GM12878 (cell line): ENCODE measurements at regions not wholly inside any gene's neighbourhood (a gene's known extent, or its start where the extent isn't known, plus 50 kb on each side); places are given as distances from the start of the nearest gene placed in this dataset.

Source experiments
- ATAC-seq: fragments of 200-7000 bp; cut with Tn5 transposase; 3 replicates; pipeline ENCODE4 v1.9.1; 2020; ENCODE audit warnings: mild to moderate bottlenecking, moderate library complexity
- BruUV-seq: library from RNA; stranded (reverse); fragments of 400-500 nt; replicated peaks from 2 replicates; lab custom pipeline; 2021; lab: Mats Ljungman, UMichigan
- CTCF ChIA-PET: fragments of 300-600 bp; sonication (Branson Sonifier 250); formaldehyde crosslinking; extraction: SDS; loops from one replicate; lab custom pipeline; 2021; ENCODE audit warnings: inconsistent platforms; lab: Yijun Ruan, JAX
- POLR2A ChIA-PET: fragments of 350-600 bp; formaldehyde crosslinking; extraction: SDS; loops from one replicate; lab custom pipeline; 2021; ENCODE audit warnings: inconsistent platforms; lab: Charles Lee
- RAD21 ChIA-PET: fragments of 300-600 bp; sonication (Branson Sonifier 250); formaldehyde crosslinking; loops from one replicate; lab custom pipeline; 2023; ENCODE audit warnings: antibody characterized with exemption; ENCODE audit not compliant: unreplicated experiment; lab: Charles Lee
- SMC1A ChIA-PET: fragments of 300-600 bp; sonication (Branson Sonifier 250); formaldehyde crosslinking; loops from one replicate; lab custom pipeline; 2023; ENCODE audit not compliant: unreplicated experiment, uncharacterized antibody; lab: Charles Lee
- DNase-seq: peaks from one replicate; pipeline ENCODE4 v3.0.0-alpha.2; 2011; ENCODE audit warnings: low read depth, low spot score
- FAIRE-seq: peaks from 3 replicates; lab custom pipeline; 2011; peaks lifted over from hg19 to GRCh38; lab: Jason Lieb, UNC
- H2AFZ ChIP-seq: 2 replicates; pipeline ENCODE4 v1.6.0; 2011; ENCODE audit warnings: low read depth, low read length, control low read depth; ENCODE audit not compliant: control insufficient read depth
- H3K27ac ChIP-seq: 2 replicates; pipeline ENCODE4 v1.5.1; 2011; ENCODE audit warnings: control low read depth; ENCODE audit not compliant: control insufficient read depth, insufficient read depth
- H3K27me3 ChIP-seq, 2 experiments: replicated peaks in 1 of 2; 2 replicates each; pipeline versions ENCODE4 v1.6.0 to v1.6.1; 2011; ENCODE audit warnings: low read length in 1 of 2; ENCODE audit not compliant: control insufficient read depth in 2 of 2, insufficient read depth in 2 of 2
- H3K36me3 ChIP-seq, 2 experiments: 2 replicates each; pipeline ENCODE4 v1.5.1; 2011; ENCODE audit warnings: low read length in 1 of 2; ENCODE audit not compliant: control insufficient read depth in 2 of 2, insufficient read depth in 2 of 2
- H3K4me1 ChIP-seq: 2 replicates; pipeline ENCODE4 v1.6.1; 2011; ENCODE audit warnings: mild to moderate bottlenecking, low read length, moderate library complexity, mixed read lengths; ENCODE audit not compliant: control insufficient read depth, insufficient read depth
- H3K4me2 ChIP-seq: 2 replicates; pipeline ENCODE4 v1.6.0; 2011; ENCODE audit warnings: control low read depth; ENCODE audit not compliant: control insufficient read depth, insufficient read depth
- H3K4me3 ChIP-seq: fragments of 200-600 bp; sonication (generic); 2 replicates; pipeline ENCODE4 v1.5.1; 2016
- H3K79me2 ChIP-seq: 2 replicates; pipeline ENCODE4 v1.6.0; 2011; ENCODE audit warnings: low read length; ENCODE audit not compliant: control insufficient read depth, insufficient read depth
- H3K9ac ChIP-seq: 2 replicates; pipeline ENCODE4 v1.8.0; 2011; ENCODE audit warnings: low read length, control low read depth, mixed read lengths; ENCODE audit not compliant: control insufficient read depth, insufficient read depth
- H3K9me3 ChIP-seq: replicated peaks from 3 replicates; pipeline ENCODE4 v1.5.1; 2011; ENCODE audit warnings: mild to moderate bottlenecking, low read length; ENCODE audit not compliant: control insufficient read depth, insufficient read depth
- H4K20me1 ChIP-seq: 2 replicates; pipeline ENCODE4 v1.6.0; 2011; ENCODE audit not compliant: control insufficient read depth, insufficient read depth
- CBX5 ChIP-seq: sonication (generic); IDR thresholded peaks from 2 replicates; pipeline ENCODE4 v1.6.1; 2016; ENCODE audit warnings: low read depth, moderate library complexity, mild to moderate bottlenecking, inconsistent platforms
- CTCF ChIP-seq, 3 experiments: IDR thresholded peaks in 2 of 3; conservative IDR thresholded peaks in 1 of 3; 2 replicates each; pipeline ENCODE4 v1.5.1; 2011; ENCODE audit warnings: low read depth in 3 of 3, low read length in 3 of 3, mild to moderate bottlenecking in 3 of 3, control low read depth in 2 of 3, moderate library complexity in 2 of 3, inconsistent platforms in 1 of 3, mixed read lengths in 1 of 3; ENCODE audit not compliant: control insufficient read depth in 2 of 3, insufficient read depth in 1 of 3; ENCODE audit errors: extremely low read depth in 1 of 3
- FOXK2 ChIP-seq: fragments of 450-650 bp; IDR thresholded peaks from 2 replicates; pipeline ENCODE4 v1.6.1; 2017; ENCODE audit warnings: mild to moderate bottlenecking, moderate library complexity
- HCFC1 ChIP-seq: fragments of 150-350 bp; IDR thresholded peaks from 2 replicates; pipeline ENCODE4 v1.6.1; 2014; ENCODE audit warnings: low read length
- HDGF ChIP-seq: fragments of 450-650 bp; IDR thresholded peaks from 2 replicates; pipeline ENCODE4 v1.6.1; 2016; ENCODE audit warnings: antibody characterized with exemption
- IRF5 ChIP-seq: fragments of 450-650 bp; IDR thresholded peaks from 2 replicates; pipeline ENCODE4 v1.6.1; 2017; ENCODE audit warnings: borderline replicate concordance
- NFIC ChIP-seq: IDR thresholded peaks from 2 replicates; pipeline ENCODE4 v1.6.1; 2012; ENCODE audit warnings: low read depth, mild to moderate bottlenecking, inconsistent platforms, low read length, moderate library complexity
- NFYB ChIP-seq: IDR thresholded peaks from 2 replicates; pipeline ENCODE4 v1.6.1; 2011; ENCODE audit warnings: low read depth, mild to moderate bottlenecking, low read length, improper control_type of control experiment, moderate library complexity; ENCODE audit not compliant: insufficient read depth
- POLR2AphosphoS2 ChIP-seq: IDR thresholded peaks from 2 replicates; pipeline ENCODE4 v1.6.1; 2011; ENCODE audit warnings: low read depth, mild to moderate bottlenecking, low read length, improper control_type of control experiment, moderate library complexity
- RAD21 ChIP-seq: IDR thresholded peaks from 2 replicates; pipeline ENCODE4 v1.6.1; 2011; ENCODE audit warnings: mild to moderate bottlenecking, low read depth, low read length, moderate library complexity; ENCODE audit not compliant: insufficient read depth
- SIX5 ChIP-seq: IDR thresholded peaks from 2 replicates; pipeline ENCODE4 v1.6.1; 2011; ENCODE audit warnings: mild to moderate bottlenecking, low read depth, low read length, moderate library complexity; ENCODE audit not compliant: severe bottlenecking
- SREBF2 ChIP-seq: IDR thresholded peaks from 2 replicates; pipeline ENCODE4 v1.6.1; 2012; ENCODE audit warnings: mild to moderate bottlenecking, low read length
- SRF ChIP-seq, 2 experiments: IDR thresholded peaks; 2 replicates each; pipeline ENCODE4 v1.6.1; 2011; ENCODE audit warnings: low read depth in 2 of 2, low read length in 2 of 2, mild to moderate bottlenecking in 1 of 2, moderate library complexity in 1 of 2
- SUZ12 ChIP-seq: fragments of 200-600 bp; sonication (generic); IDR thresholded peaks from one replicate; pipeline ENCODE4 v1.6.1; 2018; ENCODE audit warnings: antibody characterized with exemption, mild to moderate bottlenecking; ENCODE audit not compliant: unreplicated experiment
- ZBTB33 ChIP-seq: fragments of 450-650 bp; IDR thresholded peaks from 2 replicates; pipeline ENCODE4 v1.6.1; 2017; ENCODE audit warnings: mild to moderate bottlenecking
- ZBTB4 ChIP-seq: fragments of 450-650 bp; formaldehyde crosslinking; IDR thresholded peaks from 2 replicates; pipeline ENCODE4 v1.4.0; 2022; ENCODE audit warnings: mild to moderate bottlenecking, moderate library complexity
- ZNF217 ChIP-seq: fragments of 450-650 bp; IDR thresholded peaks from 2 replicates; pipeline ENCODE4 v1.6.1; 2017; ENCODE audit warnings: antibody characterized with exemption, mild to moderate bottlenecking
- ZNF384 ChIP-seq: IDR thresholded peaks from 2 replicates; pipeline ENCODE4 v1.6.1; 2012; ENCODE audit warnings: low read depth, mild to moderate bottlenecking, low read length, improper control_type of control experiment, borderline replicate concordance
- in situ Hi-C: fragments of 300-500 bp; cut with MboI; formaldehyde crosslinking; loops from 9 replicates; pipeline ENCODE4 v1.14.3; 2018; ENCODE audit warnings: mixed read lengths
- intact Hi-C: fragments of 100-400 bp; cut with micrococcal nuclease; formaldehyde crosslinking; loops from one replicate; pipeline ENCODE4 v1.14.2; 2022; ENCODE audit not compliant: unreplicated experiment

DNA sequence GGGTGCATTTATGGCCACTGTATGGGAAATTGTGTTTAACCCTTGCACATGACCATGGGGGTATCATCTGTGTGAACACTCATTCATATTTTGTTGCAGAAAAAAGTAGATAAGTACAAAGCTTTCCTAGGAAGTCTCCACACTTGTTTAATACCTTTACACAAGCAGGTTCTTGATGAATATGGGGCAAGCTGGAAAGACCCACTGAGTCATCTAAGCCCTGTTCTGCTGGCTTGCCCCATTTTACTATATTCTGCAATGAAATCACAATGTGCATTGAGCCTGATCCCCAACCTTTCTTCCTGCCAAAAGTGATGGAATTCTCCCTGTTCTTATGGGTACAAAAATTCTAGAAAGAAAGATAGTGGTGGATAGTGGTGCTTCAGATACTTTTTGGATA, 99.8 kb downstream of the CCDC71L start:
- POLR2A ChIA-PET: no interaction called here
- peaks cover 7% of the 10 kb centered on the region; the same call in 1 of the 2 replicates for H3K4me1 ChIP-seq
- DNase-seq (no peak), FAIRE-seq (no peak), ATAC-seq (peak; percentile 49)
- no peak overlapping the region for H3K4me2 ChIP-seq
- H3K9ac ChIP-seq: no peak overlapping the region
- no peak overlapping the region for H3K4me3 ChIP-seq
- H3K9me3 ChIP-seq: no peaks in the 10 kb centered on the region; the same call in 2 of the 3 replicates
- in situ Hi-C loops (no loop called here), intact Hi-C loops (no loop called here)
- H3K27me3 ChIP-seq: no peaks in the 10 kb centered on the region
- BruUV-seq: no TSS peak
- H2AFZ ChIP-seq: no peak overlapping the region
- CTCF ChIA-PET: no interaction called here
- no peaks in the 10 kb centered on the region for H3K79me2 ChIP-seq
- H3K27ac ChIP-seq: no peak overlapping the region
- RAD21 ChIA-PET: no interaction called here
- SMC1A ChIA-PET: no interaction called here
- H3K36me3 ChIP-seq: no peaks in the 10 kb centered on the region
- no peaks in the 10 kb centered on the region for H4K20me1 ChIP-seq
- TF ChIP-seq ZBTB33 (no peak), SUZ12 (no peak), RAD21 (no peak), ZBTB4 (CRISPR knock-in tag) (no peak), SRF (IDR thresholded peaks at IDR 0.05; ENCODE audit: low read depth in 2 of 2, low read length in 2 of 2) (no peak), HDGF (no peak), NFIC (no peak), FOXK2 (no peak), CBX5 (no peak), POLR2AphosphoS2 (no peak), HCFC1 (no peak), NFYB (no peak), IRF5 (no peak), ZNF217 (no peak), SIX5 (no peak), SREBF2 (no peak), CTCF (IDR thresholded peaks at IDR 0.05 in 2 of 3, conservative IDR thresholded peaks at IDR 0.05 in 1 of 3; ENCODE audit: control insufficient read depth in 2 of 3, extremely low read depth in 1 of 3, insufficient read depth in 1 of 3, low read depth in 3 of 3, low read length in 3 of 3) (no peak), ZNF384 (no peak)
